ENCODE measurements at regions not wholly inside any gene's neighbourhood (a gene's known extent, or its start where the extent isn't known, plus 50 kb on each side); places are given as distances from the start of the nearest gene placed in this dataset.

- no peak for TF ChIP-seq EZH2 (IDR thresholded peaks at IDR 0.05)
- no peak for TF ChIP-seq POLR2AphosphoS5 (IDR thresholded peaks at IDR 0.05; ENCODE audit: borderline replicate concordance, low read depth, low read length)
- TF ChIP-seq FOXP2 (optimal IDR thresholded peaks at IDR 0.05; ENCODE audit: control extremely low read depth, extremely low read length, insufficient read depth) = no peak
Measured at GRCh38 chr2:38508311-38509039, 94.3 kb downstream of the HNRNPLL start.
